CD4-positive, alpha-beta T cell treated with Interleukin-12 subunit alpha and Interleukin-12 subunit beta, for 1 hour (primary cell): ENCODE measurements at regions not wholly inside any gene's neighbourhood (a gene's known extent, or its start where the extent isn't known, plus 50 kb on each side); places are given as distances from the start of the nearest gene placed in this dataset.

Source experiments
- DNase-seq: peaks from one replicate; pipeline ENCODE4 v3.0.0-alpha.2; 2020

DNA sequence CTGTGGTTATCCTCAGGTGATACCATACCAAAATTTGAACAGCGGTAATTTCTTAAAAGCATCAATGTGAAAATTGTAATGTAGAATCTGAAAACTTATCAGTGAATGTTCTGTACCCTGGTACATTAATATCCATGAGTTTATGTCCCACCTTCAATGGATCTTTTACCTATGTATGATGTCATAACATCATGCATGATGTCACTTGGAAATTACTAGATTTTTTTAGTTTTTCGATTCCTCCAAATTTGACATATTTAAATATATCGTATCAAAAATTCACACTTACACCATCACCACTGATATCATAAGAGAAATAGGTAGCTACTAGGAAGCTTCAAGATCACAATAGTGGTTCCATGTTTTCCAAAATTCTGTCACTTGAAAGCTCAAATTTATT lies 95.0 kb upstream of the AKR1E2 start:
- no peak for DNase-seq

DNA sequence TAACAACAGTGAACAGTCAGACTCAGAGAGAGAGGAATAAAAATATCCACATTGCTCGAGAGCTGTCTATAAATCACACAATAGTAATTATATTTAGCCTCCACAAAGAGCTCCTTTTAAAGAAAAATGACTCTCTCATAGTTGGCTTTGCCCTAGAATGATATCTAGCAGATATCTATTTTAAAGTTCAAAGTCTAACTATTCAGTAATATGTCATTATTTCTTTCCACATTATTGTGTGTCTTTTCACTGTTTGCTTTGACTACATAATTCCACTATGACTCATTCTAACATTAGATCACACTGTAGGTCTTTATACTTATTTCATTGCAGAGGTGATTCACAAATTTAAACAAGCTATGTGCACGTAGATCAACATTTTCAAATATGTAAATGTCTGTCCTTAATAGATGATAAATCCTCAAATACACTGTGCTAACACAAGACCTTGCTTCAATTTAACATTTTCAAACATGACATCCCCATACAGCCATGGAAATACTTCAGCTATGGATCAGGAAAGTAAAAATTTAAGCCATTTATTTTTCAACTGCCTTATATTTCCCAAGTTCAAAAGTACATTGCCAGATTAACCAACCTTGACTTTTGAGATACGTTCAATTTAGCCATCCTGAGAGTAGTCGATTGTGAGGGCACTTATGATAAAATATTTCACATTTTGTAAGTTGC lies 99.9 kb upstream of the AKR1E2 start:
- no peak for DNase-seq

GRCh38 chr10:4723860-4724259 lies 102.1 kb upstream of the AKR1E2 start:
- no peak for DNase-seq

DNA sequence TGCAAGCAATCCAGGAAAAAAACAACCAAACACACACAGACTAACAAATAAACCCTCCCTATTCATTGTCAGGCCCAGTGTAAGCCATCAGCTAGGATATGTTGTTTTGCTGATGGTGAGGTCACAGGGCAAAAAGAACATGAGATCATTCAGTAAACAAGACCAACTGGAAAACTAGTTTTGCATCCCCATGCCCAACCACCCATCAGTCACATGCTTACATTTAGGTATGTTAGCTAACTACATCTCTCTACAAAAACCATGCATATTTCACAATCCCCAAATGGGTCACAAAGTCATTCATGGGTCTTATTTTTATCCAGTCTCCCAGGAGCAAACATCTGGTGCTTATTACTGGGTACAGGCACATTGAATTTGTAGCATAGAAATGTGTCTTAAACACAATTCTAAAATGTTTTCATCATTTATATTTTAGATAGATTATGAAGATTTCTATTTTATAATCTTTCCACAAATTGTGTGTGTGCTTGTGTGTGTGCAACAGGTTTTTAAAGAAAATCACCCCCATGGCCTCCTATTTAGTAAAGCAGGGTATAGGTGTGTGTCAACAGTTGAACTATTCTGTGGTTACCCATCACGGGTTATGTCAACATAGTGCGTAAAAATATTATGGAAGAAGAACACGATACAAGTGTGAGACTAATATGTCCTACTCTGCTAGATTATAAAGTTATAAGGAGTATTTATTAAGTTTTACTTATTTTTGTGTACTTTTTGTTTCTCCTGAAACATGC lies 103.8 kb upstream of the AKR1E2 start:
- DNase-seq: no peak

DNA sequence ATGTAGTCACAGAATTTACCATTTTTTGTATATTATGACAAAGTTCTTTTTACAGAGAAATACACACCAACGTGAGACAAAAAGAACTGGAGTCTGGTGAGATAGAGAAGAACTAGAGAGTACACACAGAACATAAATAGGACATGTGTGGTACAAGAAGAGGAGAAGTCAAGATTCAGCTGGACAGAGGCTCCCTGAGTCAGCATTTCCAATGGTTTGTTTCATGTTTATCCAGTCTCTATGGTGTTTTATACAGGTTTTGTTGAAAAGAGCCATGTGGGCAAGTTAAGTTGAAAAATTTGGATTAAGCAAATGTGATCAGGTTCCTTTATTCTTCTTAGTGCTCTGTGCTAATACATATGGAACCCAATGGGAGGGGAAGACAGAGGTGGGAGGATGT lies 105.5 kb upstream of the AKR1E2 start:
- no peak for DNase-seq

GRCh38 chr10:4719671-4720070 lies 106.3 kb upstream of the AKR1E2 start:
- no peak for DNase-seq

GRCh38 chr10:4719036-4719435 lies 107.0 kb upstream of the AKR1E2 start:
- no peak for DNase-seq

DNA sequence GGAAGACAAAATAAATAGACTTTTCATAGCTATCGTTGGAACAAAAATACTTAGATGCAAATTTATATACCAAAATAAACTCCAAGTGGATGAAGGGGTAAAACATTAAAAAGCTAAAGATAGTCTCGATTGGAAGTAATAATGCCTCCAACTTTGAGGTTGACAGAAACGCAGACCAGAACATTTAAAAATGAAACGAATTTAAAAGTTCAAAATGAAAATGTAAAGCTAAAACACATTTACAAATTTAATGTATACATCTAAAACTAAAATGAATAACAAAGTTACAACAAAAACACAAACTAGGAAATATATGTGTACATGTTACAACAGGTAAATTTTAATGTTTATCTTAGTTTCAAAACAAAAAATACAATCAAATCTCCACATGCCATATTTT lies 107.5 kb upstream of the AKR1E2 start:
- DNase-seq: no peak

DNA sequence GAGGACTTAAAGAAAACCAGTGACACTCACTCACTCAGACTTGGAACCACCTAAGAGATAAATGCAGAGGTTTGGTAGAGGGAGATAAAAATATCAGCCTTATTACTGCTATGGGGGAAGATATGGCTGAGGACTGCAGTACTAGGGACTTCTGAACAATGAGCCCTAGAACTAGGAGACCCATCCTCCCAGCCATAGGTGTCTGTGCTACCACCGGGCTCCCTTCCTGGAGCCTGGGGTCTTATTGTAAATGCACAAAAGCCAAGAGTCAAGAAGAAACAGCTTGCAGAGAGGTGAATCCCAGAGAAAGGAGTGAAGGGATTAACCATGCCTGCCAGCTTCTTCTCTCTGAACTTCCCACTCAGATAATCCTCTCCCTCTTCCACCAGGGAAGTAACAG lies 108.3 kb upstream of the AKR1E2 start:
- no peak for DNase-seq

DNA sequence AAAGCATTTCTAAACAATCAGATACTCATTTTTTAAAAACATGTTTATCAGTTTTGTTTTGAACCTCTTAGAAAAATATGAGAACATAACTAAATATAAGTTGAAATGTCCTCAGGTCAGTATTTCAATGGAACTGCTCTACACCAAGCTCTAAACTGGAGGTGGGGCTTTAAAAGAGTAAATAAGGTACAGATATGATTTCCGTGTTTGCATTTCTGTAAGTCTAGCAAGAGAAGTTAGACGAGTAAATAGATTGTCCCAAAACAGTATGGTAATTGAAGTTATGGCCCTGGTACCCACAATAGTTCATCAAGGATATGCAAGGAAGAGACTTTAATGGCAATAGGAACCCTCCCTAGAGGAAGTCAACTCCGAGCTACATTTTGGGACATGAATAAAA lies 115.1 kb upstream of the AKR1E2 start:
- no peak for DNase-seq

DNA sequence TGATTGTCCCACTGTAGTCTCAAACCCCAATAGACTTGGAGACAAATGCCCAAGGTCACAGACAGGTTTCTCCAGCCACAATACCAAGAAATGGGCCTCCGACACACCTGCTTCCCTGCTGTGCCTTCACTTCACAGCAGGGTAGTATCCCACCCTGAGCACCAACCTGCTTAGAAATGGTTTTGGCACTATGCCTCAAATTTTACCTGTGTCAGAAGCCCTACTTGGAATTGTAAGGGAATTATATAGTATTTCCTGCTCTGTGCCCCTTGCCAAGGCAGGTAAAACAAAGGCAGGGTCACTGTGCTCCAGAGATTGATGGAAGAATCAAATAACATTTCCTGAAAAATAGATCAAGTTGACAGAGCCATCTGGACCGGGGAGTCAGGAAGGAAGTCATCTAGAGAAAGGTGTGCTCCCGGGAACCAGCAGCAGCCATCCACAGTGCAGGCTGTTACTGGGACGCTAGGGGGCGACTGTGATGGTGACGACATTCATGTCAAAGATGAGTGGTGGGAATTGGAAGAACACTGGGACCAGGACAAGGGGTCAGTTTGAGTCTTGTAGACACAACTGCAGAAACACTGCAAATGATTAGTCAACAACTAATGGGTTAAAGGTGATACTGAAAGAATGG lies 117.8 kb upstream of the AKR1E2 start:
- no peak for DNase-seq

DNA sequence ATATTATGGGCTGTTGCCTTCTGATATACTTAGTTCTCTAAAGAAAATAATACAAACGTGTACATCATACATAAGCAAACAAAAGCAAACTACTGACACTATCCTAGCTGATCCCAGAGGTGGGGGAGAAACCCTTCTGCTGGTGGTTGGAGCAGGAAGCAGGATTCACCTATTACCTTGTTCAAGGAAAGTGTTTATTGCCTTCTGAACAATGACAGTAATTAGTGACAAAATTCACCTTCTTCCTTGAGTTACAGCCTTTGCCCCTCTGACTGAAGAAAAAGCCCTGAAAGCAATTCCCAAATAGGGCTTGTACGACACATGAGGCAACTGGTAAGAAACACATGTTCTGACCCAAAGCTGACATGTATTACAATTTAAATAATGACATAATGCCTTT lies 118.8 kb upstream of the AKR1E2 start:
- no peak for DNase-seq

- no peak for DNase-seq
Observed at GRCh38 chr10:4704034-4704545, 121.9 kb upstream of the AKR1E2 start.

DNA sequence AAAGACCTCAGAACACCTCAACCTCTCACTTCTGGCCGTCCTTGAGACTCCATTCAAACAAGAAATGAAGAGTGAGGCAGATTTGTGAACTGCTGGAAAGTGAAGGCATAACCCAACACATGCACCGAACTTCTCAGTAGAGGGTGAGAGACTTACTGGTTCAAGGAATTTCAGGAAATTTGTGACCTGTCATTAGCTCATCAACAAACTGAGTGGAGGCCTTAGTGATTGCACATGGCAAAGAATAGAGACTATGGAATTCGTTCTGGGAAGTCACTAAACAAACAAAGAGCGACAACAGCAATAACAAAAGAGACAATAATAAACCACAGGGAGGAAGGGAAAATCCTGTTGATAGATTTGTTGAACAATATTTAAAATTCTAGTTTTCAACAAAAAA lies 125.0 kb upstream of the AKR1E2 start:
- DNase-seq: no peak

DNA sequence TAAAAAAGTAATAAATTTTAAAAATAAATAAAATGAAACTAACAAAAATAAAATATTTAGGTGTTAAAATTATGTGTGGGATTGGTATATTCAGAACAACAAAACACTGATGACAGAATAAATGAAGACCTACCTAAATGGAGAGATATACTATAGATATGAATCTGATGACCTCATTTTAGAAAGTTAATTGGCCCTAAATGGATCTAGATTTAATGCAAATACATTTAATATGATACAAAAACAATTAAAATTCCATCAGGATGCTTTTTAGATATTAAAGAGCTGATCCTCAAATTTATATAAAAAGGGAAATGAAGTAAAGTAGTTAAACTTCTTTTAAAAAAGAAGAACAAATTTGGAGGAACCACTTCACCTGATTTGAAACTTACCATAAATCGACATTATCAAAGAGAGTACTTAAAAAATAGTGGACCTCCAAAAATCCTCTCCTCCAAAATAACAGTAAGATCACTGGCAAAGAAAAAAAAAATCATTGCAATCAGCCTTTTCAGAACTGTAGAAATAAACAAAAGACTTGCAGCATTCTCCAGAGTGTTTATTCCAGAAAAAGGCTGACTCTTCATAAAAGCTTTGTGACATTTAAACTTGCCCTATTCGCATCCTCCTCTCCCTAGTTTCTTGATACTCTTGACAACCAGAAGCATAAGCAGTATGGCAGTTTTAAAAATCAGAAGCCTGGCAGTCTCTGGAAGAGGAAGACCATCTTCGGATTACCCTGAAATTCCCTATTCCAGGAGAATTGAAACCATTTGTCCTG lies 125.9 kb upstream of the AKR1E2 start:
- DNase-seq: no peak

GRCh38 chr10:4698075-4698474 lies 127.9 kb upstream of the AKR1E2 start:
- DNase-seq: no peak

GRCh38 chr10:4696186-4696585 lies 129.8 kb upstream of the AKR1E2 start:
- no peak for DNase-seq

DNA sequence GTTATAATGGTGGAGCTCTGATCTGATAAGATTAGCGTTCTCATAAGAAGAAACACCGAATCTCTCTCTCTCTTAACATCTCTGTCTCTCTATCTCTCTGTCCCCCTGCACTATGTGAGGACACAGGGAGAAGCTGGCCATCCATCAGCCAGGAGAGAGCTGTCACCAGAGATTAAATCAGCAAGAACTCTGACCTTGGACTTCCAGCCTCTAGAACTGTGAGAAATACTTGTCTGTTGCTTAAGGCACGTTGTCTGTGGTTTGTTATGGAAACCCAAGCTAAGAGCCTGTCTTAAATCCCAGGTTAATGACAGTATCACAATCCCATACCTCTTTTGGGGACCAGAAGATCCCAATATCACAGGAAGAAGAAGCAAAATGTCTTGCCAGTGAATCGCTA lies 132.0 kb upstream of the AKR1E2 start:
- DNase-seq: no peak

- no peak for DNase-seq
Observed at GRCh38 chr10:4692206-4692605, 133.8 kb upstream of the AKR1E2 start.

DNA sequence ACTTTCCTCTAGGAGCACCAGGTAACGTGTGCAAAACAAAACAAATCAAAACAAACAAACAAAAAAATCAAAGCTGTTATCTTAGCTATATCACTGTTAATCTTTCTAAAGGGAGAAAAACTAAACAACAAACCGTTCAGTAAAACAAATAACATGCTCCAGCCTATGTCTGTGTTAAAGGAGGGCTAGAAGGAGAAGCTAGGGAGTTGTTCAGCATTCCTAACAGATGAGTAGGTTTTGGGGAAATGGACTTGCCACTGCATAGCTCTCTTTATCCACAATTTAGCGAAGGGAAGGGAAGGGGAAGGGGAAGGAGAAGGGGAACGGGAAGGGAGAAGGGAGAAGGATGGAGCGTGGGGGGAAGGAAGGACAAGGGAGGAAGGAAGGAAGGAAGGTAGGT lies 134.2 kb upstream of the AKR1E2 start:
- DNase-seq: no peak

GRCh38 chr10:4691301-4691700 lies 134.7 kb upstream of the AKR1E2 start:
- no peak for DNase-seq

- no peak for DNase-seq
Observed at GRCh38 chr10:4688601-4689000, 137.4 kb upstream of the AKR1E2 start.

- DNase-seq: no peak
Observed at GRCh38 chr10:4688168-4688567, 137.8 kb upstream of the AKR1E2 start.
